ENCODE measurements at regions not wholly inside any gene's neighbourhood (a gene's known extent, or its start where the extent isn't known, plus 50 kb on each side); places are given as distances from the start of the nearest gene placed in this dataset.
"Not testable (repeated sequence)": the region's sequence is repeated elsewhere in the genome, so short reads cannot be mapped to it uniquely, and the experiment has no call there.

DNA sequence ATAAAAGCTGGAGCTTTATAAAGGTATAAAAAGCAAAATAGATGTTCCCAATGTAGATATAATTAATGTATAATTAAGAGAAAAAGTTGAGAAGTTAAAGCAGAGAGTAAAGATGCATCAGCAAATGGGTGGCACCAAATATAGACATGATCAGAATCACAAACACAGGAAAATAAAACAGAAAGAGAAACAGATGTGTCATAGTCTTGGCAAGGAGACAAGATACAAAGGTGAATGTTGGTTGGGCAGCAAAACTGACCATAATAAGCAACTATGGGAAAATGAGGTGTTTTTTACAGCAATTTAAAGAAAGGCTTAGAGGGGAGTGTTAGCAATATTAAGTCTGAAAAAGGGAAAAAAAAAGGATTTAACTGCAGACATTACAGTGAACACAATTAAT is 135.4 kb upstream of the CLEC14A start:
- no peak for DNase-seq

DNA sequence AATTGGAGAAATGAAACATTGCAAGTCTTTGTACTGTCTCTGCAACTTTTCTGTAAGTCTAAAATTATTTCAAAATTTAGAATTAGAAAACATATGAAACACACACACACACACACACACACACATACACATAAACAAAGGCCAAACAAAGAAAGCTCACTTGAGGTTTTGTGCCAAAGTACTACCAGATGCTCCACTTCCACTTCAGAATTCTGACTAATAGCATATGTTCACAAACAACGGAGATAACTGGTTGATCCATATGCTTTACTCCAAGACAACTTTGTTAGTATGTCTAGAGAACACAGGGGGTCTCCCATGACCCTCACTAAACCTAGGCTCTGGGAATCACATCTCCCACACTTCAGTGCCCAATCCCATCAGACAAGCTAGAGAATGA is 133.8 kb upstream of the CLEC14A start:
- peak in 1 of 2 experiments; percentile 66 for DNase-seq

DNA sequence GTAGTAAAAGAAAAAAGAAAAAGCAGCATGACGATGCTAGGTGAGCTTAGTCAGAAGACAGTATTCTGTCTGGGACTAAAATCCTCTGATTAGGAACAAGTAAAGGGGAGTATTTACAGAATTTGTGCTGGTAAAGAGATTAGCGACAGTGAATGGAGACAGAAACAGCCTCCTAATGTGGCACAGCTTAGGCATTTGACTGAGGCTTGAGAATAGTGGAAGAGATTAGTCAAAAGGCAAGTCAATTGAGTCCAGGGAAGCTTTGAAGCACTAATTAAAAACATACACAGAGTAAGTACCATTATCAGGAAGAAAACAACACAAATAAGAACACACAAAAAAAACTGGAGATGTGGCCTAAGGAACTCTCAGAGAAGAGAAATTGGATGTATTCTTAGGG is 131.9 kb upstream of the CLEC14A start:
- no peak for DNase-seq

DNA sequence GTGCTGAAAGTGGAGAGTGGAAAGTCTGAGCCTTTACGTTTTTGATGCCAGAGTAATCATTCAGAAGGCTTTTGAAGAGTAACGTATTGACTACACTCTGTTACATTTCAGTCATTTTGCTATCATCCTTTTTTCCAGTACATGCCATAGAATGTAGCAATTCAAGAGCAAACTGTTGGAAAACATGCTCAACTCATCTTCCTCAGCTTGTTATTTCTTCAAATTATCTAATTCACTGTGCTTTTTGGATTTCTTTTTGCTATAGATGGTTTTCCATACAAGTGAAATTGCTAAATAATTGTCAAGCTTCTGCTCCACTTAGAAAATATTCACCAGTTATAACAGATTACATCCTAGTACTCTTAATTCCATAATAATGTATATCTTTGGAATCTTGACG is 129.9 kb upstream of the CLEC14A start:
- DNase-seq: no peak

DNA sequence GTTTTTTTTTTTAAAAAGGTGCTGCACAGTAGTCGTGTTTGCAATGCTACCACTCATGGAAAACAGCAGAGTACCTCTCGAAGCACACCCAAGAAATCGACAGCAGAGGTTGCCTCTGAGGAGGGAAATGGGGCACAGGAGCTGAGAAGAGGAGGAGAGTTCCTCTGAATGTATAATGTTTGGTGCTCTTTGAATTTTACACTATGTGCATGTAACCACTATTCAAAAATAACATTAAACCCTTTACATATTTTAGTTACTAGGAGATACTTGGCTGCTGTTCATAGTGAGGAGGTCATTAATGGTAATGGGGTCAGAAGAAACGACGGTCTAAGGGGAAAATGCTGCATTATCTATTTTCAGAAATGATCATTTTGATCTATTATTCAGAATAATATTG is 129.4 kb upstream of the CLEC14A start:
- DNase-seq: no peak

DNA sequence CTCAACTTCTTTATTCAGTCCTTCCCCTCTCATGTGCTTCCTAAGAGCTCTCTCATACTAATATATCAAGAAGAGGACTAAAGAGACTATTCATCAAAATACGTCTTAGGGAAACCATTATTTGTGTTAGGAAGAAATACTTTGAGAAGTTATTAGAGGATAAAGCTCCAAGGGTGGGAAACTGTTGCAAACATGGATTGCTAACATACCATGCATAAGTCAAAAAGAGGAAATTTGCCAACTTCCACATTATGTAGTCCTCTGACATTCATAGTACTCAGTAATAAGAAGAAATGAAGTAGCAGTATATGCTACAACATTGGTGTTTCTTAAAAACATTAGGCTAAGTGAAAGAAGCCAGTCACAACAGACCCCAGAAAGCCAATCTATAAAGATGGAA is 128.8 kb upstream of the CLEC14A start:
- DNase-seq: no peak

DNA sequence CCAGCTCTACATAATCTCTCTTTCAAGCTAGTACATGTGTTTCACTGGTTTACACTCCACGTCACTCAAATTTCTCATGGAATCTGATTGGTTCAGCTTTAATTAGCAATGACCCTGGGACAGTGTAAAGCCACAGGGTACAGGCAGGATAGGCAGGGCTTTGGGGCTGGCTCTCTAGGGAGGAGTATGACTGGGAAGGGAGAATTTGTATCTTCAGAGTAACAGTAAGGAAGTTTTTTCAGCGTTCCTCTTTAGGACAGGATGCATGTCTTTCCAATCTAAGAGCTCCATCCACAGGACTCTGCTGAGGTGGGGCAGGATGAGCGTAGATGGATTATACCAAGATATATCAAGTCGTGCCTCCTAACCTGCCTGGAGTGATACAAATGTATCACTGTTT is 112.0 kb upstream of the CLEC14A start:
- DNase-seq: no peak

DNA sequence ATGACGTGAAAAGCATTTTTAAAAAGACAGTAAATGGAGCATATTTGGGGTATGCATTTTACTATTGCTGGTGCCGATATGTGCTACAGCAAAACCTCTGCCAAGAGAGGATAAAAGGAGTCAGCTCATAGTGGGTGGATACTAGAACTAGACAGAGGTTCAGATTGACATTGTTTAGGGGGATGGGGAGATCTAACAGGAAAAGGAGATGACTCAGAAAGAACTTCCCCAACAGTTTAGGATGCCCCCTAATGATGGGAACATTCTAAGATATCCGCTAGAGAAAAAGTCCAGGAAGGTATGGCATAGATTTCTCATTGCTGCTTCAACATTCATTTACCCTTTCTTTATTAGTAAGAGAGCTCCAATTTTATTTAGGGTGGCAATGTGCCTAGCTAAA is 110.5 kb upstream of the CLEC14A start:
- no peak for DNase-seq

DNA sequence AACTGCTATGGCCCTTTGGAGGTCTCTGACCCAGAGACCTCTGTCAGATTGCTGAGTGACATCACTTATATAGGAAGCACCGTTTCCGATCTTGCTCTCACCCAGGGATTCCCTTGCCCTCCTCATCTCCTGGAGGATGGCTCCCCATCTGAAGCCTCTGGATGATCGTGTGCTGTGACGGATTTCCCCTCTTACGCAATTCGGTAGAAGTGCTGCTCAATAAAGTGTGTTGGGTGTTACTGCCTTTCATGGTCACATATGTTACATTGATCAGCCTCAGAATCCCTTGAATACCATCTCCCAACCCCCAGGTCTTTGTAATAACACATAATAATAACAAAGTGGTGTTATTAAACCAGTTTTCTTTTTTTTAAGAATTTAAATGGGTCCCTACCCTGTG is 107.3 kb upstream of the CLEC14A start:
- DNase-seq: no peak

DNA sequence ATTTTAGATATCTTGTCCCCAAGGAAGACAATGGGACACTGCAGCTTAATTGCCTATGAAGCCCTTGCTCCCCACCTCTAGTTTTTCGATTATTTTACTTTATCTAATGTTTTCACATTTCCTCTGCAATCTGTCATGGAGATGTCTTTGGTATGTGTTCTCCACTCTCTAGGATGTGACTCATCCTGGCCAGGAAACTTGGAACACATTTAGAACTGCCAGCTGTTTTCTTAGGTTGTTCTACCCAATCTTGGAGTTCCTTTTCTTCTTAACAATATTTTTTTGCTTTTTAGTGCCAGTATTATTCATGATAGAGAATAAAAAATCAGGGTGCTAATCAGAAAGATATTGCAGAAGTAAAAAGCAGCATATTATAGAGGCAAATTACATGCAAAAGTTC is 101.7 kb upstream of the CLEC14A start:
- DNase-seq: peak in 1 of 2 experiments; percentile 32

DNA sequence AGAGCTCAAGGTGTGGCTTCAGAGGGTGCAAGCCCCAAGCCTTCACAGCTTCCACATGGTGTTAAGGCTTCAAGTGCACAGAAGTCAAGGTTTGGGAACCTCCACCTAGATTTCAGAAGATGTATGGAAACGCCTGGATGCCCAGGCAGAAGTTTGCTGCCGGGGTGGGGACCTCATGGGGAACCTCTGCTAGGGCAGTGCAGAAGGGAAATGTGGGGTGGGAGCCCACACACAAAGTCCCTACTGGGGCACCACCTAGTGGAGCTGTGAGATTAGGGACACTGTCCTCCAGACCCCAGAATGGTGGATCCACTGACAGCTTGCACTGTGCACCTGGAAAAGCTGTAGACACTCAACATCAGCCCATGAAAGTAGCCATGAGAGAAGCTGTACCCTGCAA is 99.6 kb upstream of the CLEC14A start:
- DNase-seq: not testable (repeated sequence)

DNA sequence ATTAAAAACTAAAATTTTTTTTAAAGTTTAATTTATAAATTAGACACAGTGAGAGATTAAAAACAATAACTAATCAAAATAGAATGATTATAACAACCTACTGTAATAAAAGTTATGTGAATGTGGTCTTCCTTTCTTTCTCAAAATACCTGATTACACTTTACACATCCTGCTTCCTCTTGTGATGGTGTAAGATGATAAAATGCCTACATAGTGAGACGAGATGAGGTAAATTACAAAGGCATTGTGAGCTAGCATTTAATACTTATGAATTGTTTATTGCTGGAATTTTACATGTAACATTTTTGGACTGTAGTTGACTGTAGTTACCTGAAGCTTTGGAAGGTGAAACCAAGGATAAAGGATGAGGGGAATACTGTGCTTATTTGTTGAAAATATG is 94.2 kb upstream of the CLEC14A start:
- no peak for DNase-seq

DNA sequence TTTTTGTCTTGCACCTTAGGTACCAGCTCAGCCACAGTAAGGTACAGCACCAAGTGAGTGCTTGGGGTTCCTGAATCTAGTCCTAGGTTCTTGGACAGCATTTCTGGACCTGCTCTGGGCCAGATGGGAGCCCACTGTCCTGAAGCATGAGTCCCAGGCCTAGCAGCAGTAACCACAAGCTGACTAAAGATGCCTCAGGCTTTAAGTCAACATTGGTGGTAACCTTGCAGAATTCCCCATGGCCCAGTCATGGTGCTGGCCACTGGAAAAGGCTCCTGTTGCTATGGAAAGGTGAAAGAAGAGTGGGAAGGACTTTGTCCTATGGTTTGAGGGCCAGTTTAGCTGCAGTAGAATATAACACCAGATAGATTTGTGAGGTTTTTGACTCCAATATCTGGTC is 86.9 kb upstream of the CLEC14A start:
- no peak for DNase-seq

DNA sequence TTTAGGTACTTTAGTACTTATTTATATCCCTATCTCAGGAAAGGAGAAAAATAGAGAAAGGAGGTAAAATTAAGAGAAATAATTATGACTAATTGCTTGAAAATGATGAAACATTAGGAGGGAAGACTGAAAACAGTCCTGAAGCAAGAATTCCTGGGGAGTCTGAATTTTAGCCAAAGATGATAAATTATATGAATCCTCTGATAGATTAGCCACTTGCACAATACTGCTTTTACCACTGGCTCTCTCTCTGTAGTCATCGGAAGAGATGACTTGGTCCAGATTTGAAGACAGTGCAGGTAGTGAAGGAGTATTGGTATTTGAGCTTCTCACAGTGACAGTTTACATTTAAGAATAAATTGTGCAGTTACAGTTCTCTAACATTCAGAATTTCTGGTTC is 83.8 kb upstream of the CLEC14A start:
- no peak for DNase-seq

DNA sequence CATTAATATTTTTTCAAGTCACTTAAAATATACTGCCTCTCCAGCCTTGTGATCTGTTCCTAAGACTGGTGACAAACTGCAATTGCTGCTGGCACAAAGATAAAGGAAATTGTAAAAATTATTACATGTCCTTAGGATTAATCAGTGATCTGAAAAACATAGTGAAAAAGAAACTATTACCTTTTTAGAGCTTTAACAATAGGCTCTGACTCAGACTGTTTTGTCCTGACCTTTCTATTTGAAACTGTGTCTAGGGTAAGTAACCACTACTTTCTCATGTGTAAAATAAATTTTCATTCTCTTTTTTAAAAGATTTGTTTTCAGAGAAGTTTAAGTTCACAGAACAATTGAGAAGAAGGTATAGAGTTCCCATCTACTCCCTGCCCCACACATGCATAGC is 80.4 kb upstream of the CLEC14A start:
- no peak for DNase-seq

DNA sequence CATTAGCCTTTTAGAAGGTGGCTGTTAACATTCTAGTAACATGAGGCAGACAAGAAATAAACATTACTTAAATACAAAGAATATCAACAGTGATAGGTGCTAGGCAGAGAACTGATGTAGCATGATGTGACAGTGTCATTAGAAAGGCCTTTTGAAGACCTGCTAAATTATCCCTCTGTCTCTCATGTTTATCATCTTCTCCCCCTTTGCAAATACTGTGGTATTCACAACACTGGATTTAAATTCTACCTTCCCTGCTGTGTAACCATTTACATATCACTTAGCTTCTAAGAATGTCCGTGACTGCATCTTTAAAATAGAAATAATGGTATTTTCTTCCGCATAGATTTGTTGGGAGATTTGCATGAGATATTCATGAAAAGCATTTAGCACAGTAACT is 74.4 kb upstream of the CLEC14A start:
- no peak for DNase-seq

DNA sequence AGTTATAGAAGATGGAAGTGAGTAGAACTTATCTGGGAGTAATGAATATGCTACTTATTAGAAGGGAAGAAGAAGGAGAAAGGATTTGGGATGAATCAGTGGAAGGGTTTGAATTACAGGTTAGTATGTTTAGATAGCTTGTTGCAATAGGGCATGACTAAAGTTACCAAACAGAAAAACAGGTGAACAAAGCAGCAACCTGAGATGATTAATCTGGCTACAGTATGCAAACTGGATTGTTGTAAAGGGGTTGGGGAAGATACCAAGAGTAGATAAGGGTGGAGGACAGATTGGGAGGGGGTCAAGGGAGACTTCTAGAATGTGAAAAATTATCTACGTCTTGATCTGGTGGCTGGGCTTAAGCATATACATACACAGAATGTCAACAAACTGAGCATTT is 73.4 kb upstream of the CLEC14A start:
- DNase-seq: no peak

DNA sequence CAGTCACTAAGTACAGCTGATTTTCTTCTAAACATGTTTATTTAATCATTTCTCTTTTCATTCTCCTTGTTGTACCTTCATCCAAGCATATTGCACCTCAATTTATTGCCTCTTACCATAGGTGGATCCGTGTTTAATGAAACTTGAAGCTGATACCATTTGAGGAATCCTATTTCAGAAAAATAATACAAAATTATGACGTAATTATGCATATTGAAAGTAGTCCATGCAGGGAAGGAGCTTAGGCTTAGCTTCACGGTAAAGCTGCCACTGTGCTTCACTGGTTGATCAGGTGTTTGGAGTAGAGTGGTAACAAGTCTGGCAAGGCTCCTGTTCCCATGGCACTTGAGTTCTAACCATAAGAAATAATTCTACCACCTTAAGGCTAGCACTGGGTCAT is 61.0 kb upstream of the CLEC14A start:
- DNase-seq: no peak

DNA sequence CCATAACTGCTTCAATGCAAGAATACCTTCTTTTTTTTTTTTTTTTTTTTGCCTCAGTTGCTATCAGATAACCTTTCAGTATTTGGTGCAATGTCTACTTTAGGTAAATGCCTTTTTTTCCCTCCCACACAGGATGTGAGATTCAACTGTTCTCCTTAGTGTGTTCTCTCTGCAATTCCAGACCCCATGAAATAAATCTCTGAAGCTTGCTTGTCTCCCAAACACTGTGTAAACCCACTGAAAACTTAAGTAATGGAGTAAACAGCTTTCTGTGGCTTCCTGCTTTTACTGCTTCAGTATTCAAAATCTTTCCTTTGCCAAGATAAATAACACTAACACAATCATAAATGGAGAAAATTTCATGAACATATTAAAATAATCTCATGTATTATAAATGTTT is 55.8 kb upstream of the CLEC14A start:
- no peak for DNase-seq

DNA sequence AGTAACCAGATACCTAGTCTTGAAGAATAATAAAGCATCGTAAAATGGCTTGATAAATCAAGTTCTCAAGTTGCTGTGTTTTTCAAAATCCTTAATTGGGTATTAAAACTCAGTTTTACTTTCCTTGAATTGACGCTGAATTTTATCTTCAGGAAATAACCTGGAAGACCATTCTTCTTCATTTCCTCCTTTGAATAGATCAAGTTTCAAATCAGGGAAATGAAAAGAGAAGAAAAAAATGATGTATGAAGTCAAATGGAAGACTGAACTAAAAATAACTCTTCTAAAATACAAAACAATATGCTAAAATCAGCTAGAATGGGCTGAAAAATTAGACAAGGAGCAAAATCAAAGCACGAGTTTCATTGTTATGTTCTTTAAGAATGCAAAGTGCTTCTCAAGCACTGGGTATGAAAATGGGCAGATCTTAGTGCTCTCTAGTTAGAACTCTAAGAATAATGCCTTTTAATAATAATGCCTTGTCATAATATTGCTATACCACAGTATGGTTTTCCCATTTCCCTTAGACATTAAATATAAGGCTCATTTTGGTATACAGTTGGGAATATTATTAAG is 54.6 kb upstream of the CLEC14A start:
- DNase-seq: no peak

DNA sequence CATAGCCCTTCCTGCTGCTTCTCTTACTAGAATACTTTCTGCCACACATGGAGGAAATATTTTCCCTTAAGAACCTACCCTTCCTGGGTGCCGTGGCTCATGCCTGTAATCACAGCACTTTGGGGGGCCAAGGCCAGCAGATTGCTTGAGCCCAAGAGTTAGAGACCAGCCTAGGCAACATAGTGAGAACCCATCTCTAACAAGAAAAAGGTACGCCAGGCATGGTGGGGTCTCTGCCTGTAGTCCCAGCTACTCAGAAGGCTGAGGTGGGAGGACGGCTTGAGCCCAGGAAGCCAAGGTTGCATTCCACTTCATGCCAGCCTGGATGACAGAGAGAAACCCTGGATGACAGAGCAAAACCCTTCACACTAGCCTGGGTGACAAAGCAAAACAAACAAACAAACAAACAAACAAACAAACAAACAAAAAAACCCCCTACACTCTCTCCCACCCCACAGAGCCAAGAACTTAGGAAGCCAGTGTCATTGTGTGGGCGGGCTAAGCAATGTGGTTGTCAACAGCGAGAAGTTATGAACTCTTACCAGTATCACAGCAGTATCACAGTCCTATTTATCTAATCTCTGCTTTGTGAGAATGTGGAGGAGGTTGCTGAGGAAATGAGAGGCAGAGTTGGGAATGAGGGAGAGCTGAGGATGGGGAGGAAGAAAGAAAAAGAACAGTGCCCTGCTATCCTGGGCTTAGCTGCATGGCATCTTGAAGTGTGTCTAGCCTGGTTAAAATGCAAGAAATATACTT is 53.8 kb upstream of the CLEC14A start:
- DNase-seq: no peak
